HL-60 (cell line): ENCODE measurements at regions not wholly inside any gene's neighbourhood (a gene's known extent, or its start where the extent isn't known, plus 50 kb on each side); places are given as distances from the start of the nearest gene placed in this dataset.

Experiments used
- GABPA ChIP-seq: IDR thresholded peaks from 2 replicates; pipeline ENCODE4 v1.6.1; 2012; ENCODE audit warnings: low read depth
- POLR2AphosphoS5 ChIP-seq: IDR thresholded peaks from 2 replicates; pipeline ENCODE4 v1.6.1; 2012; ENCODE audit warnings: low read depth
- REST ChIP-seq: IDR thresholded peaks from 2 replicates; pipeline ENCODE4 v1.6.1; 2012; ENCODE audit warnings: low read depth; ENCODE audit not compliant: insufficient replicate concordance
- SPI1 ChIP-seq: IDR thresholded peaks from 2 replicates; pipeline ENCODE4 v1.6.1; 2012; ENCODE audit warnings: low read depth, mild to moderate bottlenecking, borderline replicate concordance
- TF ChIP-seq, protein P1 (sequence below): IDR thresholded peaks from one replicate; pipeline ENCODE4 v1.5.1; 2011; ENCODE audit warnings: low read length, control low read depth, inconsistent platforms; ENCODE audit not compliant: insufficient read depth

GRCh38 chr2:236700703-236701102 is 131.1 kb downstream of the ACKR3 start:
- TF ChIP-seq, protein P1, sequence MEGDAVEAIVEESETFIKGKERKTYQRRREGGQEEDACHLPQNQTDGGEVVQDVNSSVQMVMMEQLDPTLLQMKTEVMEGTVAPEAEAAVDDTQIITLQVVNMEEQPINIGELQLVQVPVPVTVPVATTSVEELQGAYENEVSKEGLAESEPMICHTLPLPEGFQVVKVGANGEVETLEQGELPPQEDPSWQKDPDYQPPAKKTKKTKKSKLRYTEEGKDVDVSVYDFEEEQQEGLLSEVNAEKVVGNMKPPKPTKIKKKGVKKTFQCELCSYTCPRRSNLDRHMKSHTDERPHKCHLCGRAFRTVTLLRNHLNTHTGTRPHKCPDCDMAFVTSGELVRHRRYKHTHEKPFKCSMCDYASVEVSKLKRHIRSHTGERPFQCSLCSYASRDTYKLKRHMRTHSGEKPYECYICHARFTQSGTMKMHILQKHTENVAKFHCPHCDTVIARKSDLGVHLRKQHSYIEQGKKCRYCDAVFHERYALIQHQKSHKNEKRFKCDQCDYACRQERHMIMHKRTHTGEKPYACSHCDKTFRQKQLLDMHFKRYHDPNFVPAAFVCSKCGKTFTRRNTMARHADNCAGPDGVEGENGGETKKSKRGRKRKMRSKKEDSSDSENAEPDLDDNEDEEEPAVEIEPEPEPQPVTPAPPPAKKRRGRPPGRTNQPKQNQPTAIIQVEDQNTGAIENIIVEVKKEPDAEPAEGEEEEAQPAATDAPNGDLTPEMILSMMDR: no peak
- no peak for TF ChIP-seq GABPA
- TF ChIP-seq POLR2AphosphoS5: no peak
- no peak for TF ChIP-seq REST
- no peak for TF ChIP-seq SPI1
